Endometrium (tissue), 2 donors: ENCODE measurements at regions not wholly inside any gene's neighbourhood (a gene's known extent, or its start where the extent isn't known, plus 50 kb on each side); places are given as distances from the start of the nearest gene placed in this dataset.
"Not testable (repeated sequence)": the region's sequence is repeated elsewhere in the genome, so short reads cannot be mapped to it uniquely, and the experiment has no call there.

ENCODE experiments used
- FAIRE-seq: peaks from 2 replicates; lab custom pipeline; 2012; peaks lifted over from hg19 to GRCh38; lab: Jason Lieb, UNC
- donor health status: control.
- donor health status: control.

DNA sequence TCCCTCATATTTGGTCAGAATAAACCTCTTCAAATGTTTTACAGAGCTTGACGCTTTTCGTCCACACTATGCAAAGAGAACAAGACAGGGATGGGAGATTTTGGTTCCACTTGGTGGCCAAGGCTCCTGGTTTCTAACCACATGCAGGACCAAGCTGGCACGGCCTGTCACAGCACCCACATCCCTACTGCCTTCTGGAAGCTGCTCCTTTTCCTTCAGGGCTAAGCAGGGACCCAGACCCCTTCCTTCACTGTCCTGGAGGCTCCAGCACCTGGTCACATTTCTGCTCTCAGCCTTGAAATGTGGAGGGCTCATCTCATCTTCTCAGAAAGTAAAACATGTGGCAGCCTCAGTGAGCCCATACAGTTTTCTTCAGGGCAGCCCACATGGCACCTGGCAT is 50.4 kb upstream of the ARHGEF7 start:
- FAIRE-seq = no peak

- no peak for FAIRE-seq
Observed at GRCh38 chr13:111062966-111063365, 52.1 kb upstream of the ARHGEF7 start.

- no peak for FAIRE-seq
Observed at GRCh38 chr13:111062305-111062704, 52.8 kb upstream of the ARHGEF7 start.

DNA sequence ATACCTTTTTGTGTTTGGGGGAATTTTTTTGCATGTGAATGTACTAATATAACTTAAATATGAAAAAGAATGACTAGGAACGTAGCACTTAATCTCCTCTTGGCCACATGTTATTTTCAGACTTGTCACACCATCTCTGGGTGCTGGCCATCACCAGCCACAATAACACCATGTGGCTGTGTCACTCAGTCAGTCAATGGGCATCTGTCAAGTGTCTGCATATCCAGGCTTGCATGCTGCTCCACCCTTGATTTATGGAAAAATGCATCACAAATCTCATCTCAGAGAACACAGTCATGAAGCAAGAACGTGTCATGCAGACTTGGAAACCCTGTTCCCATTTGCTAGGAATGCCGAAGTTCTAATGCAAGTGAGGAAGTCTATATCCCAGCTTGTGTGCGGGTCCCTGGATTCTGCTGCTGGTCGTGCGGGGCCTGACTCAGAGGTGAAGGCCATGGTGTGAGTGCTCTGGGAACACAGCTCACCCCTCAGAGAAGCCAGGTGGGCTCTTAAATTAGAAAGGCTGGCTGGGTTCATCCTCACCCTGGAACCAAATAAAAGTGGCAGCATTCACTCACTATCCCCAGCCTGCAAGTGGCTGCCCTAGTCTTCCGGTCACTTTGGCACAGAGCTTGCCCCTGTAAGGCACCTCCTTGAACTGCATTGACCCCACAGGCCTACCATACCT is 53.6 kb upstream of the ARHGEF7 start:
- FAIRE-seq = no peak

GRCh38 chr13:111060237-111060919 is 54.7 kb upstream of the ARHGEF7 start:
- no peak for FAIRE-seq

DNA sequence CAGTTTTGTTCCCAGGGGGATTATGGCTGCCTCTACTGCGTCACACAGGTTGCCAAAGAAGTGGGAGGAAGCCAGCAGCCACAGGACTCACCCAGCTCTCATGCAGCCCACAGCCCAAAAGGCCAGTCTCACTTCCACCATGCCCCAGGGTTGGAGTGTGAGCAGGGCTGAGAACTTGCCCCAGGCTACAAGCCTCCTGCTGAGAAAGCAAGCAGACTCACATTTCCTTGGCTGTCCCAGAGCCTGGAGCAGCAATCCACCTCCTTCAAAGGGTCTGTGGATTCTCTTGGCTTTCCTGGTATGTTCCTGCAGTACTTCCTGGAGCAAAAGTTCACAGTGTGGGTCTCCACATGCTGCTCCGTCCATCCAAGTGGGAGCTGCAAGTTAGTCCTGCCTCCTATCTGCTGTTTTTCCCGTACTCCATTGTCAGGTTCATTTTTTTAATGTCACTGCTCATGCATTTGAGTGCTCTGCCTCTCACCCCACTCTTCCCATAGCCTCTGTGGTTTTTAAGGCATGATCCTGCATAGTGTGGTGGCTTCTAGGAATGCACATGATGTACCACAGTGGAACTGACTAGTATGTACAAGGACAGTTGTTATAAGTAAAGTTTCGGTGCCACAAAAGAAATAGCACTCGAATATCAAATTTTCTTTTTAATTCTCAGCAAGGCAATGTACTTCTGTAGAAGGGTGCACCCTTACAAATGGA is 56.2 kb upstream of the ARHGEF7 start:
- FAIRE-seq = no peak

DNA sequence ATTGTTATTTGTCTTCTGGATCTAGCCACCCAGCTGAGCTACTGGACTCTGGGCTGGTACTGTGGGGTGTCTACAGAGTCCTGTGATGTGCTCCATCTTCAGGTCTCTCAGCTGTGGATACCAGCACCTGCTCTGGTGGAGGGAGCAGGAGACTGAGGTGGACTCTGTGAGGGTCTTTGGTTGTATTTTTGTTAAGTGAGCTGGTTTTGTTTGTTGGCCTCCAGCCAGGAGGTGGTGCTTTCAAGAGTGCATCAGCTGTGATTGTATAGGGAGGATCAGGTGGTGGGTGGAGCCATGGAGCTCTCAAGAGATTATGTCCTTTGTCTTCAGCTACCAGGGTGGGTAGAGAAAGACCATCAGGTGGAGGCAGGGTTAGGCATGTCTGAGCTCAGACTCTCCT is 56.8 kb upstream of the ARHGEF7 start:
- not testable (repeated sequence) for FAIRE-seq

DNA sequence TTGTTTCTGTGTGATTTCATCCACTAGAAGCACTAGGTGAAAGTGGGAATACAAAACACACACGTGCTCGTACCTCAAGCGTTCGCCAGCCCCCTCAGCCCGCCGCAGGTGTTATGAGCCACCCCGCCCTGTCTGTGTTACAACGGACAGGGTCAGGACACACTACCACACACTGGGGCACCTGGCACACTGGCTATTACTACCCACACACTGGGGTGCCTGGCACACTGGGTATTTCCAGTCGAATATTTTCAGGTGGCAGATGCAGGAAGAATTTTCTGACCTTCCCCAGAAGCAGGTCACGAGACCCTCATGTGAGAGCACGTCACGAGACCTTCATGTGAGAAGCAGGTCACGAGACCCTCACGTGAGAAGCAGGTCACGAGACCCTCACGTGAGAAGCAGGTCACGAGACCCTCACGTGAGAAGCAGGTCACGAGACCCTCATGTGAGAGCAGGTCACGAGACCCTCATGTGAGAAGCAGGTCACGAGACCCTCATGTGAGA is 63.3 kb upstream of the ARHGEF7 start:
- FAIRE-seq = not testable (repeated sequence)

GRCh38 chr13:111051041-111051725 is 63.9 kb upstream of the ARHGEF7 start:
- FAIRE-seq = no peak

GRCh38 chr13:111050539-111050879 is 64.6 kb upstream of the ARHGEF7 start:
- FAIRE-seq = no peak

GRCh38 chr13:111049791-111050538 is 65.1 kb upstream of the ARHGEF7 start:
- no peak for FAIRE-seq

DNA sequence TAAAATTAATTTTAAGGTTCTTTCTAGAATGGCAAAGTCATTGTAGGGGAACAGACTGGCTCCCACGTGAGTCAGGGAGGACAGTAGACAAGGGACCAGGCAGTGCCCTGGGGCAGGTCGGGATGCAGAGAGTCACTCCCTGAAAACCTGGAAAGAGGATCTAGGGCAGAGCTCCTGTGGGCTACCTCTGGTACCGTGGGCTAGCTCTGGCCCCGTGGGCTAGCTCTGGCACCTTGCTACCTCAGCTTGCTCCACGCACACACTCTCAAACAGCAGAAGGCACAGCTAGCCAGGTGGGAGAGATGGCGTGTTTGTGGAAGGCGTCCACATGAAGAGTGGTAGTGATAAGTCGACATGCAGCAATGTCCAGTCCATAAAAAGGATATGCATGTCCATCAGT is 66.7 kb upstream of the ARHGEF7 start:
- FAIRE-seq = no peak

DNA sequence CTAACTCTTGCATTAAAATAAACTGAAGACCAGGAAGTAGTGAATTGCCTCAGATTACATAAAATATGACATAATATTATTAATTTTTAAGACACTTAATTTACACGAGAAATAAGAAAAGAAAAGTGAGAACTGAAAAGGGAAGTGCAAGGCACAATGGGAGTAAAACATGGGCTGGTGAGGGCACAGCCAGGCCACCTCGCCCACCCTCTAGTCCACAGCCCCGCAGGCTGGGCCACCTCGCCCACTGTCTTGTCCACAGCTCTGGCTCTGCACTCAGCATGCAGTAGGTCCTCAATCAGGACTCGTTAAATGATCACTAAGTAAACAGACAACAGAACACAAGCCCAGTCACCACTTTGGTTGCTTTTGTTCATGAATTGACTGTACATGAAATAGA is 67.8 kb upstream of the ARHGEF7 start:
- FAIRE-seq = no peak

GRCh38 chr13:111046590-111047141 is 68.4 kb upstream of the ARHGEF7 start:
- no peak for FAIRE-seq

DNA sequence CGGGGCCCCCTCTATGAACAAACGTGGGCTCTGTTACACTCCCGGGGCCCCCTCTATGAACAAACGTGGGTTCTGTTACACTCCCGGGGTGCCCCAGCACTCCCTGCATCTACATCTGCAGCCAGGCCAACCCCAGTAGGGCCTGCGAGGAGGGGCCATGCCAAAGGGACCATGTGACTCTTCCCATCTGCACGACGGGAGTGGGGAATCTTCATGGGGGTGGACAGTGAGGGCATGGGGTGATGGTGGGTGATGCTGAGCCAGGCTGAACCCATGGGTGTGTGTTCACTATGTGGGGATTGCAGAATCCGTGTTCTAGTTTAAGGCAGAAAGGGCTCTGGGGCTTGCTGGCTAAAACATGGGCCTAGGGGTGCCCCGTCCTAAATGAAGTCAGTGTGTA is 69.9 kb upstream of the ARHGEF7 start:
- FAIRE-seq = no peak

GRCh38 chr13:111044087-111044830 is 70.9 kb upstream of the ARHGEF7 start:
- no peak for FAIRE-seq

DNA sequence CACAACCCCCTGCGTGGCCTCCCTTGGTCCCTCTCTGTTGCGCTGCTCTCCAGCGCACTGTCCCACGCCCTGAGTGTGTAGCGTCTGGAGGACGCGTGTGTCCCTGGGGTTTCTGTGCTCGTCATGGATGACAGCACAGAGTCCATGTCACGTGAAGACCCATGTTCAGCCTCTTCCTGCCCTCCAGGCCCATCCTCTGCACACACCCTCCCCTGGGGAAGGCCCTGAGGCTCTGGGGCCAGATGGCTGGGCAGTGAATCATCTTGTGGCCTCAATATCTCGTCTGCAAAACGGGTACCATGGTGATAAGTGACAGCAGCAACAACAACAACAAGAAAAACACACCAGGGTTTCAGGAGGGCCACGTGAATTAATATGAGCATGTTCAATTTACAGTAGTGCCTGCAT is 71.5 kb upstream of the ARHGEF7 start:
- FAIRE-seq = no peak

GRCh38 chr13:111042661-111043226 is 72.4 kb upstream of the ARHGEF7 start:
- FAIRE-seq = no peak

GRCh38 chr13:111040830-111041229 is 74.3 kb upstream of the ARHGEF7 start:
- no peak for FAIRE-seq

- FAIRE-seq = no peak
Observed at GRCh38 chr13:111039735-111040134, 75.4 kb upstream of the ARHGEF7 start.

DNA sequence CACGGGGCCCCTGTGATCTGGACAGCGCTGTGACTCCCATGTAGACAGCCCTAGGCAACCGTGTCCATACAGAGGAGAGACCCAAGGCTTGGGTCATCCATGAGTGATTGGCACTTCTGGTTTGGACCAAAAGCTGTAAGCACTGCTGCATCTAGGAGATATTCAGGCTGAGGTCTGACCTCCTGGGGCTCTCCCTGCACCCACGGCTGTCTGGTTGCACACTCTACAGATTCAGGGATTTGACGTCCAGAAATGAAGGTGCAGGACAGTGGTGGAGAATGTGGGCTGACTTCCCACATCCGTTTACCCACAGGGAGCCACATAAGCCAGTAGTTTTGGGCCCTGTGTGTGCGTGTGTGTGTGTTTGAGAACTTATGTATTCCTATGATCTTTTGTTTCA is 76.2 kb upstream of the ARHGEF7 start:
- no peak for FAIRE-seq
